ENCODE measurements at regions not wholly inside any gene's neighbourhood (a gene's known extent, or its start where the extent isn't known, plus 50 kb on each side); places are given as distances from the start of the nearest gene placed in this dataset.

- TF ChIP-seq POLR2AphosphoS5 (IDR thresholded peaks at IDR 0.05) (no peak), CTCF (IDR thresholded peaks at IDR 0.05) (no peak)
Measured at GRCh38 chr18:75687626-75688025, 260.1 kb upstream of the SMIM21 start.
